Keratinocyte (primary cell): ENCODE measurements at regions not wholly inside any gene's neighbourhood (a gene's known extent, or its start where the extent isn't known, plus 50 kb on each side); places are given as distances from the start of the nearest gene placed in this dataset.

Experiments used
- EZH2 ChIP-seq: IDR thresholded peaks from one replicate; pipeline ENCODE4 v1.6.1; 2012; ENCODE audit warnings: inconsistent platforms, mild to moderate bottlenecking, low read length, moderate library complexity
- TF ChIP-seq, protein P1 (sequence below), 3 experiments: IDR thresholded peaks in 1 of 3; conservative IDR thresholded peaks in 1 of 3; optimal IDR thresholded peaks in 1 of 3; 2 replicates in 2 of 3; 3 replicates in 1 of 3; pipeline versions ENCODE3 to v1.5.1; 2011; ENCODE audit warnings: low read length in 3 of 3, mild to moderate bottlenecking in 3 of 3, moderate library complexity in 2 of 3, control low read depth in 1 of 3, inconsistent platforms in 1 of 3; ENCODE audit not compliant: insufficient read depth in 2 of 3; ENCODE audit errors: extremely low read depth in 1 of 3

DNA sequence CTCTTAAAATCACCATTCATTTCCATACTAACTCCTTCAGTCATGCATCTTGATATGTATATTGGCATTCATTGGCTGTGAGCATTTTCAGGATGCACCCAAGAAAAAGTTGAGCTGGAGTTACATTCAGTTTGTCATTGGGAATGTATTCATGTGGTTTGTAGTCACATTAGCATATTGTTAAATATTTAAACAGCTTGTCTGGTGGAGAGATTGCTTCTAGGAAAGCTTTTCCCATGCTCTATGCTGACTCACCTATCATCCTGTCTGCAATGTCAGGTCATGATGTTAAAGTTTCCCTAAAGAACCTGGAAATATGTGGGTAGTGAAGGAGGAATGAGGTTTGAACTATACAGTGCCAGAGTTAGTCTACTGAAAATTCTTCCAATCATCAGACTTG, 583.6 kb downstream of the GALC start:
- TF ChIP-seq, protein P1, sequence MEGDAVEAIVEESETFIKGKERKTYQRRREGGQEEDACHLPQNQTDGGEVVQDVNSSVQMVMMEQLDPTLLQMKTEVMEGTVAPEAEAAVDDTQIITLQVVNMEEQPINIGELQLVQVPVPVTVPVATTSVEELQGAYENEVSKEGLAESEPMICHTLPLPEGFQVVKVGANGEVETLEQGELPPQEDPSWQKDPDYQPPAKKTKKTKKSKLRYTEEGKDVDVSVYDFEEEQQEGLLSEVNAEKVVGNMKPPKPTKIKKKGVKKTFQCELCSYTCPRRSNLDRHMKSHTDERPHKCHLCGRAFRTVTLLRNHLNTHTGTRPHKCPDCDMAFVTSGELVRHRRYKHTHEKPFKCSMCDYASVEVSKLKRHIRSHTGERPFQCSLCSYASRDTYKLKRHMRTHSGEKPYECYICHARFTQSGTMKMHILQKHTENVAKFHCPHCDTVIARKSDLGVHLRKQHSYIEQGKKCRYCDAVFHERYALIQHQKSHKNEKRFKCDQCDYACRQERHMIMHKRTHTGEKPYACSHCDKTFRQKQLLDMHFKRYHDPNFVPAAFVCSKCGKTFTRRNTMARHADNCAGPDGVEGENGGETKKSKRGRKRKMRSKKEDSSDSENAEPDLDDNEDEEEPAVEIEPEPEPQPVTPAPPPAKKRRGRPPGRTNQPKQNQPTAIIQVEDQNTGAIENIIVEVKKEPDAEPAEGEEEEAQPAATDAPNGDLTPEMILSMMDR (optimal IDR thresholded peaks at IDR 0.05 in 1 of 3, IDR thresholded peaks at IDR 0.05 in 1 of 3, conservative IDR thresholded peaks at IDR 0.05 in 1 of 3; ENCODE audit: extremely low read depth in 1 of 3, insufficient read depth in 2 of 3, low read length in 3 of 3): no peak
- TF ChIP-seq EZH2: no peak
